Activated CD4-positive, alpha-beta T cell treated with anti-CD3 and anti-CD28 coated beads for 4 hours (primary cell): ENCODE measurements at regions not wholly inside any gene's neighbourhood (a gene's known extent, or its start where the extent isn't known, plus 50 kb on each side); places are given as distances from the start of the nearest gene placed in this dataset.
A peak's percentile ranks its signal among the peaks of the same experiment; 100 is the strongest.

Experiments
- DNase-seq, 2 donors: peaks; one replicate each; pipeline ENCODE4 v3.0.0-alpha.2; 2020

- DNase-seq: peak in 1 of 2 donors; percentile 3
These were observed 304.1 kb upstream of the SSTR1 start for GRCh38 chr14:37903343-37904191.

DNA sequence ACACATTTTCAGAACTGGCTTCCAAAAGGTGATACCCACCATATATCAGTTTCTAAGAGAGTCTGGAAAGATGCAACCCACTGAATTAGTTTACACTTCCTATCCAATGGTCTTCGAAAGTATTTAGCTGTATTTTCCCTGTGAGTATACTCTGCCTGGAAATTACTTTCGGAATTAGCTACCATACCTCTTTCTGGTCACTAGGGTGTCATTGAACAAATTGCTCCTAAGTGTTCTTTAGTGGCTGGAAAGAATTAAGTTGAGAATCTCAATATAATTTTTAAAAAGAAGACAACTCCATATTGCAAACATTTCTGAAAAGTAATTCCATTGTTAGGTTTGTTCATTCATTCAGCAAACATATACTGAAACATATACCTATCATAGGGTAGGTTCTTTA lies 283.1 kb upstream of the SSTR1 start:
- no peak for DNase-seq

GRCh38 chr14:37932008-37932407 lies 275.7 kb upstream of the SSTR1 start:
- no peak for DNase-seq

DNA sequence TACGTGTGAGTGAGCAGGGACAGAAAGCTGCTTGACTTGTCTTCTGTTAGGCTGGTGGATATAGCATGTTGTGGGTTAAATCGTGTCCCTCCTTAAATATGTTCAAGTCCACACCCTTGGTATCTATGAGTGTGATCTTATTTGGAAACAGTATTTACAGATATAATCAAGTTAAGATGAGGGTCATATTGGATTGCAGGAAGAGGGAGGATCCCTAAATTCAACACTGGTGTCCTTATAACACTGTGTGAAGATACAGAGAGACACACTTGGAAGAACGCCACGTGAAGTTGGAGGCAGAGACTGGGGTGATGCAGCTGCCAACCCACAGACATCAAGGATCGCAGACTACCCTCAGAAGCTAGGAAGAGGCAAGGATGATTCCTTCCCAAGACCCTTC lies 275.2 kb upstream of the SSTR1 start:
- no peak for DNase-seq

GRCh38 chr14:37936971-37937370 lies 270.7 kb upstream of the SSTR1 start:
- DNase-seq: no peak

- DNase-seq: no peak
These were observed 268.2 kb upstream of the SSTR1 start for GRCh38 chr14:37939442-37940028.

GRCh38 chr14:37945959-37946358 lies 261.7 kb upstream of the SSTR1 start:
- no peak for DNase-seq

DNA sequence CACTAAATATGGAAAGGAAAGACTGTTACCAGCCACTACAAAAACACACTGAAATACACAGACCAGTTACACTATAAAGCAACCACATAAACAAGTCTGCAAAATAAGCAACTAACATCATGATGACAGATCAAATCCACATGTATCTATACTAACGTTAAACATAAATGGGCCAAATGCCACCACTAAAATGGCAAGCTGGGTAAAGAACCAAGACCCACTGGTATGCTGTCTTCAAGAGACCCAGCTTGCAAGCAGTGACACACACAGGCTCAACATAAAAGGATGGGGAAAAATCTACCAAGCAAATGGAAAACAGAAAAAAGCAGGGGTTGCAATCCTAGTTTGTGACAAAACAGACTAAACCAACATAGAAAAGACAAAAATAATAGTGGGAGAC lies 260.9 kb upstream of the SSTR1 start:
- DNase-seq: no peak

GRCh38 chr14:37948266-37948665 lies 259.4 kb upstream of the SSTR1 start:
- DNase-seq: no peak

- no peak for DNase-seq
These were observed 239.0 kb upstream of the SSTR1 start for GRCh38 chr14:37968664-37969240.

DNA sequence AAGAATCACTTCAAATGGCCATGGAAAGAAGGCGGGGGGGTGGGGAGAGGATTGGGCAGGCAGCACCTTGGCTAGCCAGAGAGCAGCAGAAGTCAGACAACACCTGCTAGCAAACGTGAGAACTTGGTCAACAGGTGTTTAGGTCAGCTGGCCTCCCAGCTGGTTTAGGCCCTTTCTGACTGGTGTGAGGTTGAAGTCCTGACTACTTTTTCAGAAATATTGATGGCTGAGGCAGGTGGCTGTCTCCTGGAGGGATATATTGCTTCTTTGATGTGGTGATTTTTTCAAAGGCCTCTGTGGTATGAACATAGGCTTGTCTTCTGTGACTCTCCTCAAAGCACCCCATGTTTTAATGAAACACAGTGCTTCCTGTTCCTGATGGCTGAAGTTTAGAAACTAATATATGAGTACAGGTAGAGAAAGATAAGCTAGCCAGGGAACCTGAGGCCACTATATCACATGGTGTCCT lies 238.2 kb upstream of the SSTR1 start:
- no peak for DNase-seq

DNA sequence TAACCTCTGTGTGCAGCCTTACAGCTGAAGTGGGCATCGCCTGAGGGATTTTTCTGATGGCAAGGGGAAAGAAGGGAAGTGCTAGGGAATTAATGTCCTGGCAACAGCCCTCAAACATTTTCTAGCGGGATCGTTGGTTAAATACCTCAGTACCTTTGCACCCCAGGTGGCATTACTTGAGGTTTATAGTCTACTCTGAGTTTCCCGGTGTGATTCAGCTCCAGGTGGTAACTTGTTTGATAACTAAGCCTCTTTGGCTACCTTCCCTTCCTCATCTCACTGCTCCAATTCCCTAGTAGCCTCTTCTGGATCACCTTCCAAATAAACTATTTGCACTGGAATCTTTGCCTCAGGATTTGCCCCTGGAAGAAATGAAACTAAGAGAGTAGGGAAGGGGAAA lies 237.0 kb upstream of the SSTR1 start:
- no peak for DNase-seq

GRCh38 chr14:37972941-37973887 lies 234.5 kb upstream of the SSTR1 start:
- no peak for DNase-seq

DNA sequence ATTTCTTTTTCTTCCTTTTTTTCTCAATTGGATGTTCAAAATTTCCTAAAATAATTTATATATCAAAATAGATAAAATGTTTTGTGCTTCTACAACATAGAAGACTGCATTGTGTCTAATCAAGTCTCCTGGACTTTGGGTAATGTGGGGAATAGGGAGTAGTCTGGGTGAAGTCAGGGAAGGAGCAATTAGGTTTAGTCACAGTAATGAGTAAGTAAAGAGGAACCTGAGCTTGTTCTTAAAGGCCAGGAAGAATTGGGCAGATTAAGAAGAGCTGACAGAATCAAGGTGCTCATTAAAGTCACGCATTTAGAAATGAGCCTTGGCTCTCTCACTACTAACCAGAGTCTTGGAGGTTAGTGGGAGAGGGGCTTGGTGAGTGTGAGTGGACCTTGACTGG lies 233.3 kb upstream of the SSTR1 start:
- DNase-seq: no peak

GRCh38 chr14:37977481-37977880 lies 230.2 kb upstream of the SSTR1 start:
- no peak for DNase-seq

- DNase-seq: peak; percentile 35 to 55
These were observed 221.8 kb upstream of the SSTR1 start for GRCh38 chr14:37985826-37986470.

- no peak for DNase-seq
These were observed 219.2 kb upstream of the SSTR1 start for GRCh38 chr14:37988472-37988871.

DNA sequence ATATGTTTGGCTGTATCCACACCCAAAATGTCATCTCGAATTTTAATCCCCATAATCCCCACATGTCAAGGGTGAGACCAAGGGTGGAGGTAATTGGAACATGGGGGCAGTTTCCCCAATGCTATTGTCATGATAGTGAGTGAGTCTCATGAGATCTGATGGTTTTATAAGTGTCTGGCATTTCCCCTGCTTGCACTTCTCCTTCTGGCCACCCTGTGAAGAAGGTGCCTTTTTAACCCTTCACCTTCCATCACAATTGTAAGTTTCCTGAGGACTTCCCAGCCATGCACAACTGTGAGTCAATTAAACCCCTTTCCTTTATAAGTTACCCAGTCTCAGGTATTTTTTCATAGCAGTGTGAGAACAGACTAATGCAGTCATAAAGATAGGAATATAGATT lies 216.7 kb upstream of the SSTR1 start:
- no peak for DNase-seq

GRCh38 chr14:37992499-37992898 lies 215.2 kb upstream of the SSTR1 start:
- DNase-seq: no peak

GRCh38 chr14:37994846-37995372 lies 212.8 kb upstream of the SSTR1 start:
- no peak for DNase-seq

DNA sequence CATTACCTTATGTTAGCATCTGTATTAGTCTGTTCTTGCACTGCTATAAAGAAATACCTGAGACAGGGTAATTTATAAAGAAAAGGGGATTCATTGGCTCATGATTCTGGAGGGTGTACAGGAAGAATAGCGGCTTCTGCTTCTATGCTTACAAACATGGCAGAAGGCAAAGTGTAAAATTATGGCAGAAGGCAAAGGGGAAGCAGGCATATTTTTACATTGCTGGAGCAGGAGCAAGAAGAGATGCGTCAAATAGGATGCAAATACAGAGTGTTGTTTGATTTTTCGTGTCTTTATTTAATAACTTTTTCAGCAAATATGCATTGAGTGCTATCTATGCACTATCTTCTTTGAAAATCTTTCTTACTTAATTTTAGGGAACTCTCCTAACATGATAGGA lies 210.7 kb upstream of the SSTR1 start:
- DNase-seq: no peak

DNA sequence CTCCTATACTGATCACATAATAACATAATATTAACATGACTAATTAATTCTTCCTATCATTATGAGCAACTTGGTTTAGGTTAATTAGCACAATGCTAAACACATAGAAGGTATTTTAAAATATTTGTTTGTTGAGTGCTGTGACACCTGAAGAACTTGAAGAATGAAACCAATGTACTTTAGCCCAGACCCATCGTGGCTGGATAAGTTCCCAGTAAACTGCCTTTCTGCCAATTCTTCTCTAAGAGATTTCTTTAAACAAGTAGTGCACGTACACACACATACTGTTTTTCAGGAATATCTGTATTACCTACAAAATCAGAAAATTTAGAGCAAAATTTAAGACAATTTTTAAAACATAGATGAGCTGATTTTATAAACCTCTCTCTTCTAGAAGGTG lies 207.4 kb upstream of the SSTR1 start:
- DNase-seq: no peak
